GM18505 (cell line): ENCODE measurements at regions not wholly inside any gene's neighbourhood (a gene's known extent, or its start where the extent isn't known, plus 50 kb on each side); places are given as distances from the start of the nearest gene placed in this dataset.
A peak's percentile ranks its signal among the peaks of the same experiment; 100 is the strongest.
"Not testable (repeated sequence)": the region's sequence is repeated elsewhere in the genome, so short reads cannot be mapped to it uniquely, and the experiment has no call there.

Source experiments
- ATAC-seq: cut with Tn5 transposase; IDR thresholded peaks from one replicate; pipeline ENCODE4 v1.9.1; 2021; ENCODE audit not compliant: unreplicated experiment
- POLR2A ChIP-seq: IDR thresholded peaks from 4 replicates; pipeline ENCODE4 v1.6.1; 2011; ENCODE audit warnings: borderline replicate concordance; ENCODE audit not compliant: insufficient read depth, insufficient read length; ENCODE audit errors: extremely low read depth

DNA sequence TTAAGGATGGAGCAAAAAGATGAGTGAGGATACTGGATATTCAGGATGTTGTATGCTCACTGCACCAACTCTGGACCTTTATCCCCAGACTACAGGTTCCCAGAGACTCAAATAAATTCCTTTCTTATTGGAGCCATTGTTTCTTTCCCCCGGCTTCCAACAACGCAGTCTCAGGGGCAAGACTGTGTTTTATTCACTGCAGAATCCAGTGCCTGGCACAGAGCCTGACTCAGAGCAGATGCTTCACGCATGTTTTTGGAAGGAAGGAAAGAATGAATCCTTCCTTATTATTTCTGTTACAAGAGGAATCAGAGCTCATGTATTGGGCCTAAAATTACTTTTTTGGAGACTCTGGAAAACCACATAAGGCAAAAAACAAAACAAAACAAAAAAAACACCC lies 96.0 kb upstream of the VGLL4 start:
- ATAC-seq = no peak
- no peak for TF ChIP-seq POLR2A

DNA sequence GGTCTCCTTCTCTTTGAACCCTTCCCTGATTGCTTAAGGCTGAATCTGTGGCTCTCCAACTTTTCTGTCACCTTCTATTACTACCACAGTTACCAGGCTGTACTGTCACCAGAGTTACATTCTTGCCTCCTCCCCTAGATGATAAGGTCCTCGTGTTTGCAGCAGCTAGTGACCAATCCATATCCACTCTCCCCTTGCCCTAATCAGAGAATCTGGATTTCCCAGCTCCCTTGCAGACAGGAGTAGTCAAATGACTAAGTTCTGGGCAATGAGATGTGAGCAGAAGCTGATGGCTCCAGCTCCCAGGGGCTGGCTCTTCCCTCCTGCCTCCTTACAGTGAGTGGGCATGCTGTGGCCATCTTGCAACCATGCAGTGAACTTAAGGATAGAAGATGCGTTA lies 95.4 kb upstream of the VGLL4 start:
- no peak for TF ChIP-seq POLR2A
- ATAC-seq = no peak

DNA sequence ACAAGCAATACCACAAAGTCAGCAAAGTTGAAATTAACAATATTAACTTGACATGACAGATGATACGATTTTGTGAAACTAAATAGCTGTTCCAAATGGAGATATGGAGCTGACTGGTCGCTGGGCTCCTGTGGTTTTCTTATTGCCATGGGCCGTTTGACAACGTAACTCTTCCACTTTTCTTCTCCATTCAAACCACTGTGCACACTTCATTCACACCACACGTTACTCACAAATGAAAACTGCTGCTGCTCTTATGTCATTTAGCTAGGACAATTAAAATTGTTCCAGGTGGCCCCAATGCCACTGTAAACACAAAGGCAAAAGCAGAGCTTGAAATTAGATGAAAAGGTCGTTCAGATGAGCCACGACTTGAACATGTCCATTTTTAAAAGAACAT lies 94.0 kb upstream of the VGLL4 start:
- no peak for TF ChIP-seq POLR2A
- ATAC-seq = no peak

DNA sequence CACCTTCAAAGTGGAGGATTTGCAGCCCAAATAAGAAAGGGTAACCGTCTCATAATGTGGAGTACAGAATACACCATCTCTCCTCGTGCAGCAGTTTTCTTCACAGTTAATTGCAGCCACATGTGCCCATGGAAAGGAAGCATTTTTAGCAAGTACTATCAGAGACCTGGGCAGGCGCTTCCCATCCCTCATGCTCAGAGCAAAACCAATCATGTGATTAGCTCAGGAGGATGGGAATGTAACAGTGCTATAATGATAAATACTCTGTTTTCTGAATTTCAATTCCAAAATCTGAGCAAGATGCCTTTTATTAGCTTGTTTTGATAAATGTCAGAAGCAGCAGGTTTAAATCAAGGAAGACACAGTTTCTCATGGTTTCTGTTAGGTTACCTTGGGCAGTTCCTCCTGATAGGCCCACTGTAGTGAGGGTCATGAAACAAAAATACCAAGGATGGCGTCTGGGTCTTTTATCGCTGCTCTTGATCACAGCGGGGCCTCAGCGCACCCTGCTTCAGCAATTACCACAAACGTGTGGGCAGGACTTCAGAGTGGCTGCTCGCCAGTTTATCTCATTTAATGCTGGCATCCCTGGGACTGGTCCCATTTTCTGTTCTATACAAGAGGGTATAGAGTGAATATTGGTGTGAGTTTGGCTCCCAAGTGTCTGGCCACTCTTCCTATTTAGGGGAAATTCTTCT lies 92.6 kb upstream of the VGLL4 start:
- no peak for ATAC-seq
- no peak for TF ChIP-seq POLR2A

DNA sequence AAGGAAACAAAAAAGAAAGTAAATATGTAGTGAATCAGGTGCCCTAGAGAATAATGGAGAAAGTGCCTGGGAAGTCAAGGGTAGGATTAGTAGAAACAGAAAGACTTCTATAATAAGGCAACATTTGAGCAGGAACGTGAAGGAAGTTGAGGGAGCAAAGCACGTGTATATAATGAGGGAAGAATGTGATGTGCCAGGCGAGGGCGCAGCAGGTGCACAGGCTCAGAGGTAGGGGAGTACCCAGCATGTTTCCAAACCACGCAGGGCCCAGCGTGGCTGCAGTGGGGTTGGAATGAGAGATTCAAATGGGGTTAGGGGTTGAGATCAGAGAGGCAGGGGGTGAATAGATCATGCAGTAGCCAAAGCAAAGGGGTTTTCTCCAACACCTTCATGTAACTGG lies 91.9 kb upstream of the VGLL4 start:
- TF ChIP-seq POLR2A = no peak
- ATAC-seq = no peak

DNA sequence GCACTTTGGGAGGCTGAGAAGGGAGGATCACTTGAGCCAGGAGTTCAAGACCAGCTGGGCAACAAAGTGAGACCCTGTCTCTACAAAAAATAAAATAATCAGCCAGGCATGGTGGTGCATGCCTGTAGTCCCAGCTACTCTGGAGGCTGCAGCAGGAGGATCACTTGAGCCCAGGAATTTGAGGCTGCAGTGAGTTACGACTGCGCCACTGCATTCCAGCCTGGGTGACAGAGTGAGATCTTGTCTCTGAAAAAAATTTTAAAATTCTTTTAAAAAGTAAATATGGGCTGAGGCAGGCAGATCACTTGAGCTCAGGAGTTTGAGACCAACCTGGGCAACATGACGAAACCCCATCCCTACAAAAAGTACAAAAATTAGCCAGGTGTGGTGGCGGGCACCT lies 91.4 kb upstream of the VGLL4 start:
- ATAC-seq = not testable (repeated sequence)

DNA sequence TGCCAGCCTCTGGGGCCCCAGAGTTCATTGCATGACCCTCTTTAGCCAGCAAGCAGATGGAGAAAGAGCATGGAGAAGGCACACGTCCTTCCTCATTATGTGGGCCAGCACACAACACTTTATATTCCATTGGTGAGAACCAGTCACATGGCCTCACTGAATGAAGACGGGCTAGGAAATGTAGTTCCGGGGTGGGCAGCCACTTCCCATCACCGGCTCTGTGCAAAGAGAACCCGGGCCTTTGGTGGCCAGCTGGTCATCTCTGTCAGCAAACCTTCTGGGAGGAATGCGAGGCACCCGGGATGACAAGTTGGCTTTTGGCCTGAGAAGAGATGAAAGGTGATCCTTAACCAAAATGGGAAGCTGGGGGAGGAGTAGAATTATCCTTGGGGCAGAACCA lies 90.2 kb upstream of the VGLL4 start:
- ATAC-seq = no peak
- TF ChIP-seq POLR2A = no peak

DNA sequence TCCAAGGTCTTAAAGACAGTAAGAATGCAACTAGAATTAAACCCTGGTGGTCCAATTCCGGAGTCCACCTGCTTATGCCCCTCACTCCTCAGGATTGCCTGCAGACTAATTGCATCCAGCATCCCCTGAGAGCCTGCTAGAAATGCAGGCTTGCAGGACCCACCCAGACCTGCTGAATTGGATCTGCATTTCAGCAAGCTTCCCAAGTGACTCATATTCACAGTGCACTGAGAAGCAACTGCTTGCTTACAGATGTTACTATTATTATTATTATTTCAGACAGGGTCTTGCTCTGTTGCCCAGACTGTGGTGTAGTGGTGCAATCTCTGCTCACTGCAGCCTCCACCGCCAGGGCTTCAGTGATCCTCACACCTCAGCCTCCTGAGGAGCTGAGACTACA lies 83.5 kb upstream of the VGLL4 start:
- no peak for ATAC-seq
- no peak for TF ChIP-seq POLR2A

DNA sequence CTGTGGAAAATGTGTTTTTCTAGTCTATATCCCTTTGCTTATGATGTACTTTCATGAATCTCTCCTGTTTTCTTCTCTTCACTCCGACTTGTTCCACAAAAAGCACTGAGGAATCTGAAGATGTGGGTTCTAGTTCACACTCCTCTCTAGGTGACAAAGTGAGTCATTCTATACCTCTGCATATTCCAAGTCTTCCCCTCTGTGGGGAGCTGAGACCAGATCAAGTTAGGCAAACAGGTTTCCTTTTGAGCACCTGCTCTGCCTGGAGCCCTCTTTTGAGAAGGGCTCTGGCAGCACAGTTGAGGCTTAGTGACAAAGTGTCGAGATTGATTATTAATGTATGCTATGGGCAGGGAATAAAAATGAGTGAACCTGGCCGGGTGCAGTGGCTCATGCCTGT lies 82.4 kb upstream of the VGLL4 start:
- TF ChIP-seq POLR2A = no peak
- no peak for ATAC-seq

DNA sequence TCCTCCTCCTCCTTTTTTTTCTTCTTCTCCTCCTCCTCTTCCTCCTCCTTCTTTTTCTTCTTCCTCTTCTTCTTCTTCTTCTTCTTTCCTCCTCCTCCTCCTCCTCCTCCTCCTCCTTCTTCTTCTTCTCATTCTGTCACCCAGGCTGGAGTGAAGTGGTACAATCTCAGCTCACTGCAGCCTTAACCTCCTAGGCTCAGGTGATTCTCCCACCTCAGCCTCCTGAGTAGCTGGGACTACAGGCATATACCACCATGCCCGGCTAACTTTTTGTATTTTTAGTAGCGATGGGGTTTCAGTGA lies 81.6 kb upstream of the VGLL4 start:
- not testable (repeated sequence) for ATAC-seq

DNA sequence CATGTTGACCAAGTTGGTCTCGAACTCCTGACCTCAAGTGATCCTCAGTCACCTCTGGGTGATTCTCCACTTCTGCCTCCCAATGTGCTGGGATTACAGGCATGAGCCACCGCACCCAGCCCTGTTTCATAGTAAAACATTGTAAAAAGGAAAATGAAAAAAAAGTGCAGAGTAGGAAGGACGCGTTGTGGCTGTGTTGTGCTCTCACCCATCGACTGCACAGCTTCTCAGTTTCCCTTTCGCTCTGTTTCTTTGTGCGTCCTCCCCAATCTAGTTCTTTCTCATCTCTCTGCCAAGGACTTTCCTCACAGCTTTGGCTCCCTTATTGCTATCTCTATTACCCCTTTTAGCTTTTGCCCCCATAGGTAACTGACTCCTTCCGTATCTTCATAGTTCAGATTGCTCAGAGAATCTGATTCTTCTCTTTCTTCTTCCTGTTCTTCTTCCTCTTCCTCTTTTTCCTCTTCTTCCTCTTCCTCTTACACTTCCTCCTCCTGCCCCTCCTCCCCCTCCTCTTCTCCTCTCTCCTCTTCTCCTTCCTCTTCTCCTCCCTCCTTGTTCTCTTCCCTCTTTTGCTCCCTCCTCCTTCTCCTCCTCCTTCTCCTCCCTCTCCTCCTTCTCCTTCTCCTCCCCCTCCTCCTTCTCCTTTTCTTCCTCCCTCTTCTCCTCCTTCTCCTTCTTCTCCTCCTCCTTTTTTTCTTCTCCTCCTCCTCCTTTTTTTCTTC lies 81.1 kb upstream of the VGLL4 start:
- peak; percentile 40 for ATAC-seq
- no peak for TF ChIP-seq POLR2A

DNA sequence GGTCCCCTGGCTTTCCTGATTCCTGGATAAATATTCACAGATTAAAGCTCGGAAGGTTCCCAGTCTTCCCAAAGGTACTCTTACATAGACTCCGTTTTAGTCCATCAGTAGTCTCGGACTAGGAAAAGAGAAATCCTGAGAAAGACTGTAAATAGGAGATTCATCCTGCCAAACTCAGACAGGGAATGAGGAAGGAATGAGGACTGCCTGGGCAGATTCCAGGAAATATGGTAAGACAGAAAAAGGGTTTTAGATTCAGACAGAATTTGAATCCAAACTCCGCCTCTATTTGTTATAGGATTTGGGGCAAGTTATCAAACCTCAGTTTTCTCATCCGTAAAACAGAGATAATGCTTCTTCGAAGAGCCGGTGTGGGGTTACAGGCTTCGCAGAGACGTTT lies 77.8 kb upstream of the VGLL4 start:
- no peak for ATAC-seq
- no peak for TF ChIP-seq POLR2A

DNA sequence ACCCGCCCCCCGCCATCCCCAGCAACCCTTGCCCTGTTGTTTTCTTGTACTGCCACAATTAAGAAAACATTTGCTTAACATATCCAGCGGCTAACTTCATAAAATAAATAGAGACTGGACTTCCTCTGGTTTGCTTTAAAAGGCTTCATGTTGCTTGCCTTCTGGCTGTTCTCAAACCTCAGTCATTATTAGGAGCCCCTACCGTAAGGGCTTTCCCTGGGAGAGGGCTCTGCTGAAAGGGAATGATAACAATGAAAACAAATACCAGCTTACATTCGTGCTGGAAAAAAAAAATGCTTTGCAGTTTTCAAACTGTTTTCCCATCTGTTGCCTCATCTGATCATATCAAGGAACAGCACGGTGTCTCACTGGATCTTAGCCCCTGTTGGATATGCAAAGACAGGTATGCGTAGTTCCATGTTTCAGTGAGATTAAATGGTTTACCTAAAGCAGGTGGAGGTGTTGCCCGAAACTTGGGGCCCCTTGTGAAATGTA lies 77.2 kb upstream of the VGLL4 start:
- no peak for ATAC-seq

DNA sequence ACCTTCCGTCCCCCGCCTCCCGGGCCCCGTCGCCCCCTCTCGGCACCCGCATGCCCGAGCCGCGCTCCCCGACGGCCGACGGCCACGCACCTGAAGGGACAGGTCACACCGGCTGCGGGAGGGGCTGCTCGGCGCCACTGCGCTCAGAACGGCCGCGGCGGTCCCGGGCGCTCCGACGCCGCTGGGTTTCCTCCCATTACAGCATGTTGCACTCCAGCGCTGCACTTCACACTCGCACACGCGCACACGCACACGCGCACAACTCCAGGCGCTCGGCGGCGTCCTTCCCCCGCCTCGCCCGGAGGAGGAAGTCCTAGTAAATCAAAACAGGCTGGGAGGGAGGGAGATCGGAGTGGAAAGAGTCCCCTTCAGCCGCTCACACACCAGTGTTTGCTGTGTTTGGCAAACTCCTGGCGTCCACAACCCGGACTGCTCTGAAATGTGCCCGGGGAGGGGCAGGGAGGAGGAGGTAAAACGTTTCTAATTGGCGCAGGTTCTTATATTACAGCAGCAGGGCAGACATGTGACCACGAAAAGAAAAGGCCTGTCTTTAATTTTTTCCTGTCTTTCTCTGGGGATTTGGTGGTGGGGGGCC lies 76.7 kb upstream of the VGLL4 start:
- peak; percentile 28 for TF ChIP-seq POLR2A
- peak; percentile 38 for ATAC-seq

More for the DNA sequence above, 77.2 kb upstream of the VGLL4 start:
- TF ChIP-seq POLR2A = no peak
